Tibial nerve (tissue), 4 donors: ENCODE measurements at regions not wholly inside any gene's neighbourhood (a gene's known extent, or its start where the extent isn't known, plus 50 kb on each side); places are given as distances from the start of the nearest gene placed in this dataset.

ENCODE experiments used
- DNase-seq, 2 donors: peaks; one replicate each; pipeline ENCODE4 v3.0.0-alpha.2; 2019; ENCODE audit warnings: low spot score in 2 of 2
- H3K27ac ChIP-seq, 4 donors: fragments of 200-600 bp; sonication (generic) in 3 of 4; one replicate each; pipeline ENCODE4 v1.5.1; 2017 to 2019; ENCODE audit warnings: mild to moderate bottlenecking in 1 of 4
- H3K27me3 ChIP-seq, 2 donors: fragments of 200-600 bp; sonication (generic) in 1 of 2; one replicate each; pipeline versions ENCODE4 v1.5.1 to v1.6.0; 2017 to 2019
- H3K36me3 ChIP-seq, 3 donors: fragments of 200-600 bp; sonication (generic); one replicate each; pipeline ENCODE4 v1.5.1; 2018 to 2019
- H3K4me1 ChIP-seq, 4 donors: fragments of 200-600 bp; sonication (generic) in 3 of 4; one replicate each; pipeline ENCODE4 v1.5.1; 2017 to 2019
- H3K4me3 ChIP-seq, 4 donors: fragments of 200-600 bp; sonication (generic) in 3 of 4; one replicate each; pipeline ENCODE4 v1.5.1; 2017 to 2019; ENCODE audit warnings: mild to moderate bottlenecking in 1 of 4, moderate library complexity in 1 of 4
- H3K9me3 ChIP-seq, 4 donors: fragments of 200-600 bp; sonication (generic) in 3 of 4; one replicate each; pipeline ENCODE4 v1.5.1; 2017 to 2019
- EP300 ChIP-seq, 2 donors: sonication (generic); formaldehyde crosslinking; IDR thresholded peaks; one replicate each; pipeline ENCODE4 v1.6.1; 2017; ENCODE audit warnings: antibody characterized with exemption in 2 of 2, mild to moderate bottlenecking in 1 of 2
- POLR2A ChIP-seq, 2 donors: fragments of 450-650 bp; IDR thresholded peaks; one replicate each; pipeline ENCODE4 v1.6.1; 2017; ENCODE audit warnings: antibody characterized with exemption in 2 of 2, mild to moderate bottlenecking in 2 of 2, moderate library complexity in 2 of 2
- WGBS, 2 donors: methylation state at CpG; one replicate each; pipeline ENCODE4 v1.1.5; 2018; 5-methylcytosine and 5-hydroxymethylcytosine counted together
- TF ChIP-seq, protein P1 (sequence below), 5 experiments: fragments of 200-600 bp in 3 of 5; fragments of 450-650 bp in 2 of 5; sonication (generic) in 3 of 5; IDR thresholded peaks; one replicate each; pipeline ENCODE4 v1.5.1; 2016 to 2019; ENCODE audit warnings: antibody characterized with exemption in 5 of 5, mild to moderate bottlenecking in 3 of 5, moderate library complexity in 2 of 5

DNA sequence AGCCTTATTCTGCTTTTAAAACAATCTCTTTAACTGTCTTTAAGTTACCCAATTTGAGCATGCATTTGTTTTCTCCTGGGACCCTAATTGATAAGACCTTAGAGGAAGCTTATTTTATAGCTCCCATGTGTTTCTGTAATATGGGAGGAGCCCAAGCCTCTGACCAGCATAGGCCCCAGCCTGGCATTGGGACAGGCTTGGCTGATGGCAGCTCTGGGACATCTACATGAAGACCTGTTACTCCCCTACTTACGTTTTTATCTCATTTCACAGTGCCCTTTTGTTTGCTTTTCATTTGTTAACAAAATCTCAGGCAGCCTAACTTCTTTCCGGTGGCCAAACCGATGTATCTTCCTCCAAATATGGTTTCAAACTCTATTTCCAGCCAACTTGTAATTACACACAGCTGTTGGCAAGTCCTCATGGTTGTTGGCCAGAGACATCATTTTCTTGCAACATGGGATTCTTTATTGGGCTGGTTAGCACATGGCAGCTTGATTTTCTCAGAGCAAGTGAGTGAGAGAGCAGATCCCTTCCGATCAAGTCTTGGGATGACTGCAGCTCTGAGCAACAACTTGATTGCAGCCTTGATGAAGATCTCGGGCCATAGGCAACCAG is 1117.5 kb downstream of the AACS start:
- WGBS, 2 donors = 51 to 66% methylated on average over 5 of the region's 5 CpGs
- H3K36me3 ChIP-seq = no peaks in the 10 kb centered on the region

DNA sequence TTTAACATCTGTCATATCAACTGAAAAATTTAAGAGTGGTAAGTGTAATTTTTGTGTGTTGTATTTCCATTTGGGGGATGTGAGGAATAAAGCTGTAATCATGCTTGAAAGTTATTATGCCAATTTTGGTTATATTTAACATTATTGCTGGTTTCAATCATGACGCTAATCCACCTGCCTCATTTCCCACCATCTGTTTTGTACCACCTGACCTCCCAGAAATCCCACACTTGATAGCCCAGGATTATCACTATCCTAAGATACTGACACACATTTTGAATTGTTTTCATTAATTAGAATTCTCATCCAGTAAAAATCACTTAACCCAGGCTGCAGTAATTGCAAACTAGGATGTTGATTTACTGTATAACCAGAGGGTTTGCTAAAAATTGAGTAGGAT is 1119.8 kb downstream of the AACS start:
- 100% methylated on average over 1 of the region's 1 CpG for WGBS, 2 donors
- DNase-seq = no peak
- no peak overlapping the region for H3K27ac ChIP-seq
- peaks cover 0 to 8% (median 0%) of the 10 kb centered on the region in 4 donors for H3K4me1 ChIP-seq
- no peaks in the 10 kb centered on the region for H3K36me3 ChIP-seq
- no peaks in the 10 kb centered on the region for H3K9me3 ChIP-seq
- peaks cover 0 to 3% of the 10 kb centered on the region in 2 donors for H3K27me3 ChIP-seq
- TF ChIP-seq POLR2A (IDR thresholded peaks at IDR 0.05) (no peak), EP300 (IDR thresholded peaks at IDR 0.05) (no peak)
- TF ChIP-seq, protein P1, sequence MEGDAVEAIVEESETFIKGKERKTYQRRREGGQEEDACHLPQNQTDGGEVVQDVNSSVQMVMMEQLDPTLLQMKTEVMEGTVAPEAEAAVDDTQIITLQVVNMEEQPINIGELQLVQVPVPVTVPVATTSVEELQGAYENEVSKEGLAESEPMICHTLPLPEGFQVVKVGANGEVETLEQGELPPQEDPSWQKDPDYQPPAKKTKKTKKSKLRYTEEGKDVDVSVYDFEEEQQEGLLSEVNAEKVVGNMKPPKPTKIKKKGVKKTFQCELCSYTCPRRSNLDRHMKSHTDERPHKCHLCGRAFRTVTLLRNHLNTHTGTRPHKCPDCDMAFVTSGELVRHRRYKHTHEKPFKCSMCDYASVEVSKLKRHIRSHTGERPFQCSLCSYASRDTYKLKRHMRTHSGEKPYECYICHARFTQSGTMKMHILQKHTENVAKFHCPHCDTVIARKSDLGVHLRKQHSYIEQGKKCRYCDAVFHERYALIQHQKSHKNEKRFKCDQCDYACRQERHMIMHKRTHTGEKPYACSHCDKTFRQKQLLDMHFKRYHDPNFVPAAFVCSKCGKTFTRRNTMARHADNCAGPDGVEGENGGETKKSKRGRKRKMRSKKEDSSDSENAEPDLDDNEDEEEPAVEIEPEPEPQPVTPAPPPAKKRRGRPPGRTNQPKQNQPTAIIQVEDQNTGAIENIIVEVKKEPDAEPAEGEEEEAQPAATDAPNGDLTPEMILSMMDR (IDR thresholded peaks at IDR 0.05) = no peak
- no peak overlapping the region for H3K4me3 ChIP-seq

More for the DNA sequence above, 1117.5 kb downstream of the AACS start:
- no peak overlapping the region for H3K27ac ChIP-seq
- H3K4me1 ChIP-seq = peaks cover 0 to 8% (median 0%) of the 10 kb centered on the region in 4 donors
- TF ChIP-seq, protein P1 (IDR thresholded peaks at IDR 0.05) = no peak
- peak in 1 of 2 donors; percentile 64 for TF ChIP-seq EP300 (IDR thresholded peaks at IDR 0.05)
- no peaks in the 10 kb centered on the region for H3K27me3 ChIP-seq
- H3K9me3 ChIP-seq = no peaks in the 10 kb centered on the region
- peak; percentile 23 to 44 for DNase-seq
- no peak overlapping the region for H3K4me3 ChIP-seq

DNA sequence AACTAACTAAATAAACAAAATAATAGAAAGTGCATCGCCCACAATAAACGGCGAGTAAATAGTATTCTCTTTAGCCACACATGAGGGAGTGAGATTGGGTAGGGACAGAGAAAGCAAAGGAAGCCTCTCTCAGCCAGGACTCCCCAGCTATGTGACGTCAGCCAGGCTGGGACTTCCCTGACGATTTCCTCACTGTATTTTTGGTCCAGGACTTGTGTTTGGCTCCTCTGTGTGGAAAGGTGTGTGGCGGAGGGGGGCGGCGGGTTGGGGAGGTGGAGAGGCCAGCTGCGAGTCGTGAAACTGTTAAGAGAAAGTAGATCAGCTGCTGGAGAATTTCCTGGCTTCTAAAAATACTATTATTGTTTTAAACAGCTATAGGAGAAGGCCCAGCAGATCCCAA is 1124.6 kb downstream of the AACS start:
- TF ChIP-seq, protein P1 (IDR thresholded peaks at IDR 0.05) = no peak
- no peak for TF ChIP-seq EP300 (IDR thresholded peaks at IDR 0.05)
- no peak for TF ChIP-seq POLR2A (IDR thresholded peaks at IDR 0.05)
- Histone ChIP-seq H3K4me3 (no peak overlapping the region), H3K27me3 (peaks cover 0 to 24% of the 10 kb centered on the region in 2 donors), H3K4me1 (peaks cover 0 to 9% (median 0%) of the 10 kb centered on the region in 4 donors), H3K9me3 (no peaks in the 10 kb centered on the region), H3K36me3 (no peaks in the 10 kb centered on the region), H3K27ac (no peak overlapping the region)
- DNase-seq = no peak
- 74 to 79% methylated on average over 10 of the region's 10 CpGs for WGBS, 2 donors

DNA sequence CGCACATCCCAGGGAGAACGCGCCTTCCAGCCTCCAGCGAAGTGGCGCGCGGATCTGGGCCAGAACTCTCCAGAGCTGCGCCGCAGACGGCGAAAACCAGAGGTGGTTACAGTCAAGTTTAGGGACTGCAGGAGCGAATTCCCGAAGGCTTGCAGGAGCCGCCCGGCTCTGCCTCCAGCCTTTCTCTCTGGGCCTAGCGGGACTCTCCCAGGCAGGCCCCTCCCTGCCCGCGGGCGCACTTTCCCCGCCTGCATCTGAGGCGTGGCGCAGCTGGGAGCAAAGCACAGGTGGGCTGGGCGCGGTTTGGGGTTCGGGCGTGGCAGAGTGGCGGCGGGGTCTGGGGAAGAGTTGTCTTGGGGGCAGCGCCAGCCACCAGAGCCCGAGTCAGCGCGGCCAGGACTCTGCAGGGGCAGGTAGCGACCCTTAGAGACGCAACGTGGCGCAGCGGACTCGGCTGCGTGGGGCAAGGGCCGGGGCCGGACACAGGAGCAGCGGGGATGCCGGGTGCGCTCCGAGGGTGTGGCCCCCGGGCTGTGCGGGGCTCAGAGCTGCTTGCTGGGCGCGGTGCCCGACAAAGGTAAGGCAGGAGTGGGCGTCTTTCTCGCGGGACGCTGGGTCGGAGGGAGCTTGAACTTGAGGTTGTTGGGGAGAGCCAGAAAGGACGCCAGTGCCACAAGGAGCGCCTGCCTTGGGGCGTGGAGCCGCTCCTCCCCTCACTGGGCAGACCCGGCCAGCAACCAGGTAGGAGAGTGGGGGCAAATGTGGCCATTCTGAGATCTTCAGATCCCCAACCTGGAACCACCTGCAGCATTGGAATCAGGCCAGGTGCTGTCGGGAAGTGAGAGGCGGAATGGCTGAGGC is 1126.0 kb downstream of the AACS start:
- no peak for TF ChIP-seq EP300 (IDR thresholded peaks at IDR 0.05)
- no peak for TF ChIP-seq POLR2A (IDR thresholded peaks at IDR 0.05)
- TF ChIP-seq, protein P1 (IDR thresholded peaks at IDR 0.05) = no peak
- 9 to 10% methylated on average over 49 to 57 of the region's 62 CpGs for WGBS, 2 donors
- H3K36me3 ChIP-seq = no peaks in the 10 kb centered on the region
- H3K27me3 ChIP-seq = peaks cover 0 to 24% of the 10 kb centered on the region in 2 donors
- H3K4me3 ChIP-seq = peak overlapping the region in 2 of 4 donors; percentile 1 to 18
- DNase-seq = no peak
- no peak overlapping the region for H3K27ac ChIP-seq
- H3K9me3 ChIP-seq = no peaks in the 10 kb centered on the region
- H3K4me1 ChIP-seq = peaks cover 0 to 9% (median 0%) of the 10 kb centered on the region in 4 donors

DNA sequence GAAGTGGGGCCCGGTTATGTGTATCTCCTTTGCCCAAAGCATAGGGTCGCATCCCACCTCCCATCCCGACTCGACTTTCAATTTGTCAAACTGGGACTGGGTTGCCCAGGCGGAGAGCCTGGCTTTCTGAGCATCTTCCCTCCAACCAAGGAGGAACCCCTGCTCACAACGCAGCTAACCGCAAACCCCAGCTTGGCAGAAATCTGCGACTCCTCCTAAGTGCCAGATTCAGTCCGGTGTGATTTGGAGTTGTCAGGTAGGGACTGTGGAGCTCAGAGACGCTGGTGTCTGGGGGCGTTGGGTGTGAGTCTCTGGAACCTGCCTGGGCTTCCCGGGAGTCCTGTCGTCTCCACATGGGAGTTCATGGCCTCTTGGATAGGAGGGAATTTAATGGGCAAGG is 1126.7 kb downstream of the AACS start:
- no peak for DNase-seq

More for the DNA sequence above, 1126.7 kb downstream of the AACS start:
- peaks cover 0 to 9% (median 0%) of the 10 kb centered on the region in 4 donors for H3K4me1 ChIP-seq
- H3K27me3 ChIP-seq = peaks cover 0 to 24% of the 10 kb centered on the region in 2 donors
- no peaks in the 10 kb centered on the region for H3K36me3 ChIP-seq
- 86 to 90% methylated on average over 12 to 13 of the region's 13 CpGs for WGBS, 2 donors
- no peak for TF ChIP-seq EP300 (IDR thresholded peaks at IDR 0.05)
- no peaks in the 10 kb centered on the region for H3K9me3 ChIP-seq
- H3K27ac ChIP-seq = no peak overlapping the region
- H3K4me3 ChIP-seq = no peak overlapping the region
